Activated CD4-positive, alpha-beta T cell treated with anti-CD3 and anti-CD28 coated beads, Interleukin-2, amount 50 U/mL, for 24 hours (primary cell): ENCODE measurements at regions not wholly inside any gene's neighbourhood (a gene's known extent, or its start where the extent isn't known, plus 50 kb on each side); places are given as distances from the start of the nearest gene placed in this dataset.

Source experiments
- DNase-seq, 2 donors: peaks; one replicate each; pipeline ENCODE4 v3.0.0-alpha.2; 2020; ENCODE audit warnings: low read depth in 1 of 2, low spot score in 1 of 2

DNA sequence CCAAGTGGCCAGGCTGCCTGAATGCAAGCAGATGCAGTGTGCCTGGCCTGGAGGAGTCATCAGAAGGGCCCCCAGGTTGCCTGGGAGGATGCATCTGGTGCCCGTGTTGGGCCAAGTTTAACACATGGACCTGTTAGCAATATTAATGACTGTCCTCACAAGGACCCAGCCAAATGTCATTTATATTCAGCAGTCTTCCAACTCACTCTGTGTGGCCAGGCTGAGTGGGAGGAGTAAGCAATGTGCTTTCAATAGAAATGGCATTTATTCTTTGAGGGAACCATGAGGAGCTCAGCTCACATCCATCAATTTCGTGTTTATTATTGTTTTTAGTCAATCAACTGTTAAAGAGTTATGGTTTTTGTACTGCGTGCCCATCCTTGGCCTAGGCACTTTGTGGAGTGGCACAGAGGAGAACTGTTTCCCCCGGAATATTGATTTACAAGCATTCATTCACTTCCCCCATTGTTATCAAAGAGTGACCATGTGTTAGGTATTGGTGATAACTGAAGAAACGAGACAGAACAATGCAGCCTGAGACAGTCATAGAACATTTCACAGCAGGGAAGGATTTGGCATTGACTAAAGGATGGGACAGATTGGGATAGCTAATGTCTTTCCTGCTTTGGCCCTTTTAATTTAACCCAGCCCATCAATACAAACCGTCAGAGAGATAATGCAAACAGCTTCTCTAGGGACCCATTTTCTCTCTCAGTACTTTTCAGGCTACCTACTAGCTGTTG, 725.2 kb downstream of the TSN start:
- DNase-seq, result no peak

DNA sequence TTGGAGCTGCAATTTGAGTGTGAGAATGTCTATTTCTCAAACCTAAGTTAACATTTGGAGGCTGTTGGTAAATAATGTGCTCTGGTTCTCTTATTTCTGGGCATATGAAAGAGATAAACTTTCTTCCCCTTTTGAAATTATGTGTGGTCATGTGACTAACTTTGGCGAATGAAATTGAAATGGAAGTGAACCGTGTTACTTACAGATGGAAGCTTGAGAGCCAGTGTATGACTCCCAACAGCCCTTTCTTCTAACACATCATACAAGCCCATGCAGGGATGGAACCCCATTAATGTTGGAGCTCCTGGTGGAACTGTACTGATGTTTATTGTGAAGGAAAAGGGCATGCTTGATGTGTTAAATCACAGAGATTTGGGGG, 725.8 kb downstream of the TSN start:
- no peak for DNase-seq

DNA sequence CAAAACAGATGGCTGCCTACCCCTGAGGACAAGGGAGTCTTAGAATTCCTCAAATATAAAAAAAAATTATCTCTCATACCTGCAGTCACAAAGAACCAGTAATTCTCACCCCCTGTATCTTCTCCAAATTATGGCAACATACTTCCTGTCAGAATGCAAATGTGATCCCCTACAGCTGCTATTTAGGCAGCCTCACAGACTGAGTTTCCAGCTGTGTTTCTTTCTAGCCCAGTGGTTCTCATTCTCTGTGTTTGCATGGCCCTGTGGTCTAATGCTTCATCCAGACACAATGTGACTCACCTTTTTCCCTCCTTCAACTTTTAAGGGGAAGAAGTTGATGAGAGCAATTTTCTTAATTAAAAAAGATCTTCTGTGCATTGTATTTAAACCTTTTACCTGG, 726.3 kb downstream of the TSN start:
- no peak for DNase-seq

DNA sequence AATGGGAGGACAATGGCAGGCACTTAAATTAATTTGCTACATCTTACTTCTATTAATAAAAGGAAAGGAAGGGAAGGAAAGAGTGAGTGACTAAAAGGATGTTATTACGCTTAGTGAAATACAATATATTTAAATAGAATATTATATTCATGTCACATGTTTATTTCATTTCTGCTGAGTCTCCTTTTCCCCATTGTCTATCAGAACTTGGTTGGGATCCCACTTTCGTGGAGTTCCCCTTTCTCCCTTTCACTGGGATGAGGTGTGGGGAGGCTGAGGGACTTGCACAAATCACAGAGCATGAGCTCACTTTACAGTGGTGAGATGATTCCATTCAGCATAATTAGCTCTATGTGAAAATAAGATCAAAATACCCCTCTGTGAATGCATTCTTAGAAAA, 730.6 kb downstream of the TSN start:
- no peak for DNase-seq

DNA sequence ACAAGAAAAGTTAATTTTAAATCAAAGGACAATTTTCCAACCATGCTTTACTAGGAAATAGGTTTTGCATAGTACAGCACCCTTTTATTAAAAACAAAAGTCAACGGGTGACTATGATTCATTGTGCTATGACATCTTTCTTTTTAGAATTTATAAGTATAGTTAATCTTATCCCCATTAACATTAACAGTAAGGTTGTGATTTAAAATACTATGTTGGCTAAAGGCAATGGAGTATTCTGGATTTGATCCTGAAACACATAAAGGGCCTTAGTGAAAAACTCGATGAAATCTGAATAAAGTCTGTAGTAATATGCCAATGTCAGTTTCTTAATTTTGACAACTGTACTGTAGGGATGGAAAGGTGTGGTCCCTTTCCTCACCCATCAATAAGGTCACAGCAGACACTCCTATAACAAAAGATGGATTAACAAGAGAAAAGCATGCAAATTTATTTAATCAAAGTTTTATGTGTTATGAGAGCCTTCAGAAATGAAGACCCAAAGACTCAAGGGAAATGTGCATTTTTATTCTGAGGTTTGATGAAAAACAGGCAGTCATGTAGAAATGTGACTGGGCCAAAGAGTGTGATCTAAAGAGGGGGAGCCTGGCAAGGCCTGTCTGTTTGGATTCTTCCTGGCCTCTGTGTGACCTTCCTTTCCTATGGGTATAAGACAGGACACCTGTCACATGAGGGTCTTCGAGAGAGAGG, 731.4 kb downstream of the TSN start:
- DNase-seq, result no peak

DNA sequence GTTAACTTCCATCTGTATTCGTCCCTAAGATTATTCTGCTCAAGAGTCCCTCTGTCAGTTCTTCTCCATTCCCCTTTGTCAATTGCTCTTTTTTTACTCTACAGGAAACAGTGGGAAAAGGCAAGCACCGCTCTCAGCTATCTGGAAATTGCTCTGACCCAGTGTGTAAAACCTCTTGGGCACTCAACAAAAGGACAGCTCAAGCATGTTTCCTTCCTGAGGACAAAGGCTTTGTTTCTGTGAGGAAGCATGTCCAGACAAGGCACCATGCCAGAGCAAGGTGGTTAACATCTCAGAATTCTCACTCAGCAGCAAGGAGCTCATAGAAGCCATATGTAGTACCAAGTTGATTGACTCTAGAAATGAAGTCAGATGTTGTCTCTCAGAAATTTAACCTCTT, 735.6 kb downstream of the TSN start:
- no peak for DNase-seq

DNA sequence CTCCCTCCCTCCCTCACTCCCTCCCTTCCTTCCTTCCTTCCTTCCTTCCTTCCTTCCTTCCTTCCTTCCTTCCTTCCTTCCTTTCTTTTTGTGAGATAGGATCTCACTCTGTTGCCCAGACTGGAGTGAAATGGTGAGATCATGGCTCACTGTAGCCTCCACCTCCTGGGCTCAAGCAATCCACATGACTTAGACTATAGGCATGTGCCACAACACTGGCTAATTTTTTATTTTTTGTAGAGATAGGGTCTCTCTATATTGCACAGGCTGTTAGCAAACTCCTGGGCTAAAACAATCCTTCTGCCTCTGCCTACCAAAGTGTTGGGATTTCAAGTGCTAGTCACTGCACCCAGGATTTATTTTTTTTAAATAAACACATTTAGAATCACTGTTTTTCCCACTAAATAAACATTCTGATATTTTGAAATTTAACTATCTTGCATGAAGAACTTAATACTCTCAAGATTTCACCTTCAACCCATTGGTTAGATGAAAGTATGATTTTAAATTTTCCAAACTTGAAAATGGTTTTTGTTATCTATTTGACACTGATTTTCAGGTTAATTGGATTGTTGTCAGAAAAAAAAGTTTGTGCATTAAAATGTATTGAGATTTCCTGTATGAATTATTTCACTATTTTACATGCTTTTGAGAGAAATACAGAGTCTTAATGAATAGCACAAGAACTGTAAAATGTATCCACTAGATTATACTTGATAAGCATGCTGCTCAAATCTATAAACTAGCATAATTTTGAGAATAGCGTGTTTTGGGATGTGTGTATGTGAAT, 745.1 kb downstream of the TSN start:
- no peak for DNase-seq

DNA sequence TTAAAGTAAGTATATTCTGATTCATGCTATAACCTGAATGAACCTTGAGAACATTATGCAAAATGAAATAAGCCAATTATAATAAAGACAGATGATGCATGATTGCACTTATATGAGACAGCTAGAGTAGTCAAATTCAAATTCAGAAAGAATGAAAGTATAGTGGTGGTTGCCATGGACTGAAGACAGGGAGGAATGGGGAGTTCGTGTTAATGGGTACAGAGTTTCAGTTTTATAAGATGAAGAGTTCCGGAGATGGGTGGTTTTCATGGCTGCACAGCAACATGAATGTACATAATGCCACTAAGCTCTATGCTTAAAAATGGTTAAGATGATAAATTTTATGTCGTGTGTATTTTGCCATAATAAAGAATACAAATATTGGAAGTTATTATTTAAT, 751.2 kb downstream of the TSN start:
- DNase-seq, result no peak

DNA sequence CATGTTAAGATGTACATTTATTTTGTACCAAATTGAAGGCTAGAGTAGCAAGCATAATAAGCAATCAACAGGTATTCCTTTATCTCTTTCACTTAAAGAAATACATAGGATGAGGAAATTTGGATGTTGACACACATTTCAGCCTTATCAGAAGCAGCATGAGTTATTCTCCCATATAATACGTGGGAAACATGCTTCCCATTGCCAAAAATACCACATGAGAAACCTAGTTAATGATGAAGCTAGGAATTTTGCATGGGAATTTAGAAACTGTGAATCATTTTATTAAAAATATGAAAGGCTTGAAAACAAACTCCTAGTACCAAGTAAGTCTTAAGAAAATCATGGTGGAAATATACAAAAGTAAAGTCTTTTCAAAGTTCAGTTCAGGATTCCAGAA, 751.8 kb downstream of the TSN start:
- DNase-seq, result no peak

DNA sequence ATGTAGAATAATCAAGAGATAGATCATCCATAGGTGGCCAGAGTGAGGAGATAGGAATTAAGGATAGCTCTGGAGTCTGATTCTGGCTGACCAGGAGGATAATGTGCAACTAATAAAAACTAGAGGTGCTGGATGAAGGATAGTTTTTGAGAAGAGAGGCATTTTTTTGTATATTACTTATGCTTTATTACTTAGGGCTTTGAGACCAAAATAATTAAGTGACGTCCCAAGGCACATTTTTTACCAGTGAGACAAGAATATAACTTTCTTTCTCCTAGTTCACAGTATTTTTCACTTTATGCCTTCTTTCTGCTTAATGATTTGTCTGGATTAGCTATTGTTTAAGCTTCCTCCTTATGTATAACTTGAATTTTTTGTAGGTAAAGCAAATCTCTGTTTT, 756.6 kb downstream of the TSN start:
- no peak for DNase-seq

DNA sequence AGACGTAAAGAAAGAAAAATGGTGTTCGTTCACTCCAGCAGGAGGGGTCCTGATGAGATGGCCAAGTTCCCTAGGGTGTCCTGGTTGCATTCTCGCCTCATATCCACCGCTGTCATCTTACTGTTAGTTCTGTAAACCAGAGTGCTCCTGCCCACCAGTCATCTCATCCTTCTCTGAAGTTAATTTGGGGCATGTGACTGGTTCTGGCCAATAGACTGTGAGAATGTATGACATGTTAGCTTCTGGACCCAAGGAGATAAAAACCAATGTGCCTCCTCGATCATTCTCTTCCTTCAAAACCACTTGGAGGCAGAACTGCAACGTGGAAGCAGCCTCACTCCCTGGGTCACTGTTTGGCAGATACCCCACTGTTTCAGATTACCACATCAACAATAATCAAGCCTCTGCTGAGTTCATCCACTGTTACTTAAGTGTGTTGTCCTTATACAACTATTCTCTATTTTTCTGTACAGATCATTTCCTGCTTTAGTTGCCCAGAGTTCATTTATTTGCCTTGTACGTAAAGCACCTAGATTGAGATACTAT, 759.1 kb downstream of the TSN start:
- DNase-seq, result no peak

DNA sequence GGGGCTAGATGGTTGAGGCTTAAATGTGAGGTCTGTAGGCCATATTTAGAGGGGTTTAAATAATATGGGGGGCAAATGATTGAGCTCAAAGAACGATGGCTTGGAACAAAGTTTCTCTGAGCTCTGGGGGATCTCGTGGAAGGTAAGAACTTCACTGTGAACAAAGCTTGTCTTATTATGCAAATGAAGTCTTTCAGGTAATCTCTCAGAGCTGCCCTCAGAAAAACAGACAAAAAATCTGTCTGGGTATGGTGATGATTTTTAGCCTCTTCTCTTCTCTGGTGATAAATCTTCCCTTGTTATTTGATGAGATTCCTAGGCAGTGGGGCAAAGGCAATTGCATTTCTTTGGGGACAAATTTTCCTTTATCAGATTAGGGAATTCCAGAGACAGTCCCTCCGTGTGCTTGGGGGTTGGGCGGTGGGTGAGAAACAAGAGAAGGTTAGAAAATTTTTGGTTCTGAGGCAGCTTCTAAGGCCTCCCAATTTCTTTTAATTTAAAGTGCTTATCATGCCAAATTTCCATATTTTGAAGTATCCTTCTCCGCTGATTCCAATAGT, 760.4 kb downstream of the TSN start:
- DNase-seq, result no peak

DNA sequence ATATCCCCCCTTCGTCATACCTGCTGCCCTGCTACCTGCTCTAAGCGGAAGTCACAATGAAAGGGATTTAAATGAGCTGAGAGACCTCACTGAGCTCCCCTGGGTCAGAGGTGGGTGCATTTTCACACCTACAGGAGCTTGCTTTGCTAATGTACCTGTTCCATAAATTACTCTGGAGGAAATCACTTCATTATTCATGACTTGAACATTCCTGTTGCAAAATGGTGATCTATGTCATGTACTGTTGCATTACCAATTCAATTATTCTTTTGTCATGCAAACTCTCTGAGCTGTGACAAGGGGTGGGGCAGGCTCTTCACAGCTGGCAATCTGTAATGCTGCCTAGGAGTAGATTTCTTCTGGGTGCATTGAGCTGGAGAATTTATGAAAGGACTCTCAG, 761.3 kb downstream of the TSN start:
- no peak for DNase-seq

DNA sequence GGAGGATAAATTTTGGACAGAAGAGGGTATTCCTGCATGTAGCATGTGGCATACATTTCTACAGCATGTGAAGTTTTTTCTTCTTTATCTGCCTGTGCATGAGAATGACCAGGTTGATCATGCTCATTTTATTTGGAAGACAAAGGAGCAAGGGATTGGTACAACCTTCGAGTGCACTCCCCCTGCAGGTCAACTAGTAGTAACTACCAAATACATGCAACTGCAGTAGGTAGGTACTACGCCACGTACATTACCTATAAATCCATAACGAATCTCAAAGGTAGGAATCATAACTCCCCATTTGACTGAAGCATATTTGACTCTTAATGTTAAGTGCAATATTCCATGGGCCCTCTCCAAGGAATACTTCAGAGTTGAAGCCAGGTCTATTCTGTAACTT, 763.9 kb downstream of the TSN start:
- no peak for DNase-seq

DNA sequence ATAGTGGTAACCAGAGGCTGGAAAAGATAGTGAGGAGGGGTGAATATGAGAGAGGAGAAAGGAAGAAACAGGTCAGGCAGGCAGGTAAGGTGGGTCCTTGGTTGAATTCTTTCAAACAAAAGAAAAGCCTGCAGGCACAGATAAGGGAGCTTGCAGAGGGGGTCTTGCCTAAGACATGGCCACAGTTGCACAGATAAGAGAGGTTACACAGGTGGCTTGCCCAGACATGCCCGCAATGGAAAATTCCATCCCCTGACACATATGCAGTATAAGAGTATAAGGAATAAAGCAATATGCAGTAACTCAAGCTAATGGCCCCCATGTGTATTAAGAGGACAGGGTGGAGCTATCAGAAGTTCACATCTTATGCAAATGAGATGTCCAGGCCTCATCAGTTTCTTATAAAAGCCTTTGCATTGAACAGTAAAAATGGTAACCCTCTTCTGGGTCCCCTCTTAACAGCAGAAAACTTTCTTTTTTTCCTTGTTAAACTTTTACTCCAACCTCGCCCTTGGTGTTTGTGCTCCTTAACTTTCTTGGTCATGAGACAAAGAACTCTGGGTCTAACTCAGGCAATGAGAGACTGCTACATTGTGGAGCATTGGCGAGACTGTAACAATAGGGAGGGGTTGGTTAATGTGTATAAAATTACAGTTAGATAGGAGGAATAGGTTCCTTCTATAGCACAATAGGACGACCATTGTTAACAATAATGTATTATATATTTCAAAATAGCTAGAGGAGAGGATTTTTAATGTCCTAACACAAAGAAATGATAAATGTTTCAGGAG, 764.6 kb downstream of the TSN start:
- DNase-seq, result no peak

DNA sequence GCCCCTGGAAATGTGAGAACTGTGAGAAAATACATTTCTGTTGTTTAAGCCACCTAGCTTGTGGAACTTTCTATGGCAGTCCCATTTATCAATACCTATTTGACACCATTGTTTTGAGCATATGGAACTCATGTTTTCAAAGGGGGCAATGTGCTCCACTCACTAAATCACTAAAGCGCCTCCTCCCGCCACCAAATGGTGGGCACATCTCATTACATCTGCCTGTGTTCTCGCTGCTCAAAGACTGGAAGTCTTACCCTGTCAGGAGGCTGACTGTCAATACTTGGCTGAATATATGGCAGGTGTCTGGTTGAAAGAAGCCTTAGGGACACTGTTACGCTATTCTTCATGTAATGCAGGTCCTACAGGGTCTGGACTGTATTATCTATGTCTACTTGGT, 767.7 kb downstream of the TSN start:
- no peak for DNase-seq

DNA sequence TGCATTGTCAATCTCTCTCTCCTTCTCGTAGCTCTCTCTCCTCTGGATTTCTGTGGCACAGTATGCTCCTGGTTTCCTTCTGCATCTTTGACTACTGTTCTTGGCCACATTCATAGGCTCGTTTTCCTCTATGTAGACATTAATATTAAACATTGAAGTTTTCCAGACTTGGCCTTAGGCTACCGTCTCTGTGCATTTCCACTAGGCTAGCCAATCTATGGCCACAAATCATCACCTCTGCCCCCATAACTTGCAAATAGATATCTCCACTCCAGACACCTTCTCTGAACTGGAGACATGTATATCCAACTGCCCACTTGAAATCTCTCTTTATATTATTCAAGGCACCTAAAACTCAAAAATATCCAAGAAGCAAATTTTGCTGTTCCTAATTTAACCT, 768.5 kb downstream of the TSN start:
- DNase-seq, result no peak

DNA sequence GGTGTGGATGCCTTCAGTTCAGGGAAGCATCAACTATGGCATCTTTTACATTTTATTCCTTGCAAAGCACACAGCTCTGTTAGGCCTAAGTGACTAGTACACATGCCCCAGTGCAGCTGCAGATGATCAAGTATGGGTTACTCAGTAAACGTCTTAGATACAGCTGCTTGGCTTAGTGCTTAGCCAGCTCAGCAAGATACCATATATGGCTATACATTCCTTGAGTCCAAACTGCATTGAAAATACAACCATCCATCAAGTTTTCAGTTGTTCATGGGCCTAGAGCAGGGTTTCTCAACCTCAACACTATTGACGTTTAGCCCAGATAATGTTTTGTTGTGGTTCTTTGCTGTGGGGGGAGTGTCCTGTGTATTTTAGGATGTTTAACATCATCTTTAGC, 769.9 kb downstream of the TSN start:
- no peak for DNase-seq

DNA sequence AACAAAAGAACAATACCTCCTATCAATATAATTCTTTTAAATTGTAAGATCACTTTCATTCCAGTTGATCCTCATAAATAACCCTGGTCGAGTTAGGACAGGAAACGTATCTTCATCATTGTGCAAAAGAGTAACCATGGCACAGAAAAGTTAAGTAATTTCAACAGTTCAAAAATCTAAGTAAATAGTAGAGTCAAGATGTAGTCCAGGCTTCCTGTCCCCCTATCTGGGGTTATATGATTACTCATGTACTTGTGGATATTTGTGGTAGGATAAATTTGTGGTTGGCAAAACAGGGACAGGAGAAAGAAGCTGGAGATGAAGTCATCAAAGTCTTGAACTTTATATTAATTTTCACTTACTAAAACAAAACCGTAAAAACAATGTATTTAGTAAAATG, 772.6 kb downstream of the TSN start:
- DNase-seq, result no peak

DNA sequence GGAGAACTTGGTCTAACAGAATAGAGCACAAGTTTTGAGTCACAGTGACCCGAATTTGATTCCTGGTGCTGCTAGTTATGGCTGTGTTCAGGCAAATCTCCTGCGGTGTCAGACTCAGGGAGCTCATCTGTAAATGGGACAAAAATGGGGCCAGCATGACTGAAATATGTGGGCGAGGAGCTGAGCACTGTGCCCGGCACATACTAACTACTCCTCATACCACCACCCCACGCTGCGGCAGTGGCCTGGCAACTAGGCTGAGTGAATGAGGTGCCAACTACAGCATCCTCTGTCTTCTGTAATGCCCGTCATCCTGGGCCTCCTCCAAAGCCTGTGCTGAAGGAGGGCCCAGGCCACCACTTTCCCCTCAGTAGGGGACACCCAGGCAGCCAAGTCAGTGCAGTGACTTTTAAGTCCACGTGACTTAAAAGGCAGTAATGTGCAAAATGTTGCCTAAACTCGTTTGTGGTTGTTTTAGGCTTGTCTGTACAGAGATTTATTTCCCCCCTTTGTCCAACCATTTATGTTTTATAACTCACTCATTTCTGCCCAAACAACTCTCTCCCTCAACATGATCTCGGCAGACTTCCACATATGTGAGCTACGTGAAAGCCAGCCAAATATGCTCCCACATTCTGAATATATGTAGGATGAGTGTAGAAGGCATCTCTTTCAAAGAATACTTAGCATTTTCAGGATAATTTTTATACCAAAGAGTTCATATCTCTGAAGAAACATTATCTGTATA, 773.7 kb downstream of the TSN start:
- DNase-seq, result no peak
